Mesendoderm (in vitro differentiated cells): ENCODE measurements at regions not wholly inside any gene's neighbourhood (a gene's known extent, or its start where the extent isn't known, plus 50 kb on each side); places are given as distances from the start of the nearest gene placed in this dataset.

Source experiments
- DNase-seq: peaks from one replicate; pipeline ENCODE4 v3.0.0; 2013
- H2AK5ac ChIP-seq: 2 replicates; pipeline ENCODE4 v1.6.1; 2013; ENCODE audit warnings: low read length, inconsistent platforms
- H2BK120ac ChIP-seq: 2 replicates; pipeline ENCODE4 v1.6.1; 2013; ENCODE audit warnings: low read depth, mild to moderate bottlenecking, low read length, moderate library complexity, mixed read lengths
- H2BK15ac ChIP-seq: replicated peaks from 2 replicates; pipeline ENCODE4 v1.6.1; 2013; ENCODE audit warnings: low read depth, mild to moderate bottlenecking, moderate library complexity
- H2BK5ac ChIP-seq: 2 replicates; pipeline ENCODE4 v1.6.1; 2013; ENCODE audit warnings: low read length, inconsistent platforms
- H3K18ac ChIP-seq: 2 replicates; pipeline ENCODE4 v1.6.1; 2013; ENCODE audit warnings: mild to moderate bottlenecking, low read length, mixed read lengths
- H3K23ac ChIP-seq: one replicate; pipeline ENCODE4 v1.6.1; 2013; ENCODE audit warnings: low read length
- H3K27ac ChIP-seq: 2 replicates; pipeline ENCODE4 v1.5.1; 2013; ENCODE audit warnings: low read depth, mild to moderate bottlenecking, inconsistent platforms, low read length, moderate library complexity
- H3K27me3 ChIP-seq: 2 replicates; pipeline ENCODE4 v1.6.1; 2013; ENCODE audit warnings: low read length, control low read depth, mild to moderate bottlenecking, inconsistent platforms; ENCODE audit not compliant: insufficient read depth, poor library complexity
- H3K36me3 ChIP-seq: 2 replicates; pipeline ENCODE4 v1.6.1; 2013; ENCODE audit warnings: low read length, inconsistent platforms; ENCODE audit not compliant: control insufficient read depth, insufficient read depth
- H3K4ac ChIP-seq: one replicate; pipeline ENCODE4 v1.6.1; 2013; ENCODE audit warnings: low read depth, mild to moderate bottlenecking, low read length, moderate library complexity
- H3K4me1 ChIP-seq: 2 replicates; pipeline ENCODE4 v1.6.1; 2013; ENCODE audit warnings: low read depth, low read length, inconsistent platforms; ENCODE audit not compliant: control insufficient read depth
- H3K4me2 ChIP-seq: 2 replicates; pipeline ENCODE4 v1.6.1; 2013; ENCODE audit warnings: low read length
- H3K4me3 ChIP-seq: 2 replicates; pipeline ENCODE4 v1.5.1; 2013; ENCODE audit warnings: mild to moderate bottlenecking, low read length
- H3K56ac ChIP-seq: one replicate; pipeline ENCODE4 v1.6.1; 2013; ENCODE audit warnings: low read length
- H3K79me1 ChIP-seq: 2 replicates; pipeline ENCODE4 v1.6.1; 2013; ENCODE audit warnings: low read length, inconsistent platforms
- H3K79me2 ChIP-seq: 2 replicates; pipeline ENCODE4 v1.6.1; 2013; ENCODE audit warnings: mild to moderate bottlenecking, low read length; ENCODE audit not compliant: control insufficient read depth, insufficient read depth
- H3K9ac ChIP-seq: 2 replicates; pipeline ENCODE4 v1.6.1; 2013; ENCODE audit warnings: low read length, inconsistent platforms
- H4K5ac ChIP-seq: one replicate; pipeline ENCODE4 v1.6.1; 2013; ENCODE audit warnings: low read length
- H4K8ac ChIP-seq: one replicate; pipeline ENCODE4 v1.6.1; 2013; ENCODE audit warnings: low read depth, mild to moderate bottlenecking, control low read depth, low read length, moderate library complexity
- WGBS: extraction: QIAGEN DNeasy Blood & Tissue Kit; methylation state at CpG from one replicate; pipeline ENCODE4 v1.1.7; 2013; ENCODE audit warnings: low lambda C conversion rate, missing lambda C conversion rate; ENCODE audit not compliant: insufficient coverage; ENCODE audit errors: extremely low coverage; 5-methylcytosine and 5-hydroxymethylcytosine counted together

- H3K79me2 ChIP-seq, result no peaks in the 10 kb centered on the region
- H3K36me3 ChIP-seq, result no peaks in the 10 kb centered on the region
- H2BK120ac ChIP-seq, result no peak overlapping the region
- no peak overlapping the region for H3K18ac ChIP-seq
- no peak overlapping the region for H3K27ac ChIP-seq
- no peak overlapping the region for H3K23ac ChIP-seq
- no peak overlapping the region for H2BK5ac ChIP-seq
- no peak for DNase-seq
- no peak overlapping the region for H3K56ac ChIP-seq
- no peak overlapping the region for H4K8ac ChIP-seq
- H3K9ac ChIP-seq, result no peak overlapping the region
- no peaks in the 10 kb centered on the region for H3K79me1 ChIP-seq
- no peak overlapping the region for H3K4ac ChIP-seq
- H2BK15ac ChIP-seq, result no peak overlapping the region
- no peak overlapping the region for H2AK5ac ChIP-seq
- H3K27me3 ChIP-seq, result no peaks in the 10 kb centered on the region
- no CpG with 5 or more reads among the region's 2 CpGs for WGBS
- no peaks in the 10 kb centered on the region for H3K4me1 ChIP-seq
- H4K5ac ChIP-seq, result no peak overlapping the region
- H3K4me3 ChIP-seq, result no peak overlapping the region
- no peak overlapping the region for H3K4me2 ChIP-seq
Measured at GRCh38 chr4:63906660-63907183, 502.5 kb downstream of the TECRL start.

GRCh38 chr4:63904201-63904600, 505.0 kb downstream of the TECRL start:
- no peak overlapping the region for H2BK15ac ChIP-seq
- no CpG with 5 or more reads among the region's 3 CpGs for WGBS
- H3K9ac ChIP-seq, result no peak overlapping the region
- no peak overlapping the region for H3K4me3 ChIP-seq
- no peak overlapping the region for H3K4ac ChIP-seq
- H3K36me3 ChIP-seq, result no peaks in the 10 kb centered on the region
- no peak overlapping the region for H3K23ac ChIP-seq
- no peak overlapping the region for H4K8ac ChIP-seq
- H4K5ac ChIP-seq, result no peak overlapping the region
- no peak overlapping the region for H3K4me2 ChIP-seq
- no peaks in the 10 kb centered on the region for H3K79me2 ChIP-seq
- H3K4me1 ChIP-seq, result no peaks in the 10 kb centered on the region
- H3K27me3 ChIP-seq, result no peaks in the 10 kb centered on the region
- no peak for DNase-seq
- no peaks in the 10 kb centered on the region for H3K79me1 ChIP-seq
- H3K18ac ChIP-seq, result no peak overlapping the region
- H2AK5ac ChIP-seq, result no peak overlapping the region
- H2BK5ac ChIP-seq, result no peak overlapping the region
- H2BK120ac ChIP-seq, result no peak overlapping the region
- H3K56ac ChIP-seq, result no peak overlapping the region
- no peak overlapping the region for H3K27ac ChIP-seq

- H3K23ac ChIP-seq, result no peak overlapping the region
- no peak overlapping the region for H2BK120ac ChIP-seq
- H3K4me1 ChIP-seq, result no peaks in the 10 kb centered on the region
- WGBS, result no CpG with 5 or more reads among the region's 2 CpGs
- no peak overlapping the region for H3K4me2 ChIP-seq
- no peak for DNase-seq
- no peak overlapping the region for H3K18ac ChIP-seq
- no peaks in the 10 kb centered on the region for H3K36me3 ChIP-seq
- no peak overlapping the region for H3K27ac ChIP-seq
- no peak overlapping the region for H3K56ac ChIP-seq
- H4K5ac ChIP-seq, result no peak overlapping the region
- no peak overlapping the region for H3K4me3 ChIP-seq
- H2AK5ac ChIP-seq, result no peak overlapping the region
- H3K79me1 ChIP-seq, result no peaks in the 10 kb centered on the region
- no peaks in the 10 kb centered on the region for H3K27me3 ChIP-seq
- no peak overlapping the region for H3K4ac ChIP-seq
- H2BK5ac ChIP-seq, result no peak overlapping the region
- H3K79me2 ChIP-seq, result no peaks in the 10 kb centered on the region
- no peak overlapping the region for H2BK15ac ChIP-seq
- H3K9ac ChIP-seq, result no peak overlapping the region
- no peak overlapping the region for H4K8ac ChIP-seq
Measured at GRCh38 chr4:63901304-63901703, 507.9 kb downstream of the TECRL start.

- H2BK120ac ChIP-seq, result no peak overlapping the region
- no peak overlapping the region for H3K23ac ChIP-seq
- no peaks in the 10 kb centered on the region for H3K79me2 ChIP-seq
- no peak overlapping the region for H3K18ac ChIP-seq
- no peak overlapping the region for H3K4ac ChIP-seq
- no peak overlapping the region for H4K8ac ChIP-seq
- no peaks in the 10 kb centered on the region for H3K36me3 ChIP-seq
- no peak overlapping the region for H2BK5ac ChIP-seq
- no peak overlapping the region for H3K4me3 ChIP-seq
- H3K27me3 ChIP-seq, result no peaks in the 10 kb centered on the region
- H4K5ac ChIP-seq, result no peak overlapping the region
- H2BK15ac ChIP-seq, result no peak overlapping the region
- no peak overlapping the region for H2AK5ac ChIP-seq
- DNase-seq, result no peak
- no peaks in the 10 kb centered on the region for H3K79me1 ChIP-seq
- no peak overlapping the region for H3K9ac ChIP-seq
- no peak overlapping the region for H3K27ac ChIP-seq
- no peaks in the 10 kb centered on the region for H3K4me1 ChIP-seq
- H3K56ac ChIP-seq, result no peak overlapping the region
- H3K4me2 ChIP-seq, result no peak overlapping the region
Measured at GRCh38 chr4:63898961-63899360, 510.3 kb downstream of the TECRL start.

GRCh38 chr4:63894161-63894560, 515.1 kb downstream of the TECRL start:
- Histone ChIP-seq H2BK5ac (no peak overlapping the region), H3K27ac (no peak overlapping the region), H3K79me2 (no peaks in the 10 kb centered on the region), H3K9ac (no peak overlapping the region), H3K27me3 (no peaks in the 10 kb centered on the region), H3K18ac (no peak overlapping the region), H3K23ac (no peak overlapping the region), H3K4me1 (no peaks in the 10 kb centered on the region), H4K5ac (no peak overlapping the region), H2BK120ac (no peak overlapping the region), H2AK5ac (no peak overlapping the region), H4K8ac (no peak overlapping the region), H2BK15ac (no peak overlapping the region), H3K56ac (no peak overlapping the region), H3K4ac (no peak overlapping the region), H3K36me3 (no peaks in the 10 kb centered on the region), H3K4me2 (no peak overlapping the region), H3K4me3 (no peak overlapping the region), H3K79me1 (no peaks in the 10 kb centered on the region)
- DNase-seq, result no peak

- no CpG with 5 or more reads among the region's 2 CpGs for WGBS
- H3K18ac ChIP-seq, result no peak overlapping the region
Measured at GRCh38 chr4:63869370-63869769, 539.9 kb downstream of the TECRL start.

More at GRCh38 chr4:63869370-63869769, 539.9 kb downstream of the TECRL start:
- Histone ChIP-seq H3K23ac (no peak overlapping the region), H3K79me2 (no peaks in the 10 kb centered on the region), H3K4ac (no peak overlapping the region), H4K5ac (no peak overlapping the region), H2BK15ac (no peak overlapping the region), H3K27ac (no peak overlapping the region), H3K79me1 (no peaks in the 10 kb centered on the region), H3K4me2 (no peak overlapping the region), H3K56ac (no peak overlapping the region), H2AK5ac (no peak overlapping the region), H4K8ac (no peak overlapping the region), H3K27me3 (no peaks in the 10 kb centered on the region), H3K9ac (no peak overlapping the region), H3K4me1 (no peaks in the 10 kb centered on the region), H3K36me3 (no peaks in the 10 kb centered on the region), H2BK5ac (no peak overlapping the region), H3K4me3 (no peak overlapping the region), H2BK120ac (no peak overlapping the region)
- DNase-seq, result no peak
